22Rv1 (cell line): ENCODE measurements at regions not wholly inside any gene's neighbourhood (a gene's known extent, or its start where the extent isn't known, plus 50 kb on each side); places are given as distances from the start of the nearest gene placed in this dataset.

ENCODE experiments used
- CTCF ChIP-seq: fragments of 450-650 bp; IDR thresholded peaks from 2 replicates; pipeline ENCODE4 v1.5.1; 2017; ENCODE audit warnings: mild to moderate bottlenecking
- ZFX ChIP-seq: fragments of 450-650 bp; IDR thresholded peaks from 2 replicates; pipeline ENCODE4 v1.6.1; 2017; ENCODE audit warnings: antibody characterized with exemption, borderline replicate concordance

- no peak for TF ChIP-seq CTCF
- no peak for TF ChIP-seq ZFX
These were observed 166.3 kb downstream of the CD8B2 start for GRCh38 chr2:106653465-106653864.
